Cardiac fibroblast (primary cell): ENCODE measurements at regions not wholly inside any gene's neighbourhood (a gene's known extent, or its start where the extent isn't known, plus 50 kb on each side); places are given as distances from the start of the nearest gene placed in this dataset.

Experiments
- DNase-seq, 2 donors: peaks; one replicate each; pipeline versions ENCODE4 v3.0.0 to v3.0.0-alpha.2; 2010; ENCODE audit warnings: low read depth in 2 of 2
- H3K4me3 ChIP-seq, 2 donors: replicated peaks in 1 of 2; 1 replicate in 1 of 2; 2 replicates in 1 of 2; pipeline ENCODE4 v1.5.1; 2011; ENCODE audit warnings: low read depth in 2 of 2, low read length in 2 of 2, mild to moderate bottlenecking in 2 of 2, moderate library complexity in 1 of 2
- TF ChIP-seq, protein P1 (sequence below): IDR thresholded peaks from one replicate; pipeline ENCODE4 v1.5.1; 2011; ENCODE audit warnings: low read depth, mild to moderate bottlenecking, low read length, inconsistent platforms

DNA sequence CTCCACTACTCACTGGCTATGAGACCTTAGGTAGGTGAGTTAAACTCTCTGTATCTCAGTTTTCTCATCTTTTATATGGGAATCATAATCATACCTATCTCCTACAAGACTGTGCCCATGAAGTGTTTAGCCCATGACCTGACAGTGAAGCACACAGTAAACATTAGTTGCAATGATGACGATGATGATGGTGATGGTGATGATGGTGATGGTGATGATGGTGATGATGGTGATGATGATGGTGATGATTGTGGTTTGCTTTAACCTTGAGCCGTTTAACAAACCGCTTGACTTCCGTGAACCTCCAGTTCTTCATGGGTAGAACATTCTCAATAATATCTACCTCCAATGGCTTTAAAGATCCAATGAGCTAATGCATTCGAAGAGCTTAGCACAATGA, 220.2 kb upstream of the MVB12B start:
- H3K4me3 ChIP-seq, result no peak overlapping the region
- TF ChIP-seq, protein P1, sequence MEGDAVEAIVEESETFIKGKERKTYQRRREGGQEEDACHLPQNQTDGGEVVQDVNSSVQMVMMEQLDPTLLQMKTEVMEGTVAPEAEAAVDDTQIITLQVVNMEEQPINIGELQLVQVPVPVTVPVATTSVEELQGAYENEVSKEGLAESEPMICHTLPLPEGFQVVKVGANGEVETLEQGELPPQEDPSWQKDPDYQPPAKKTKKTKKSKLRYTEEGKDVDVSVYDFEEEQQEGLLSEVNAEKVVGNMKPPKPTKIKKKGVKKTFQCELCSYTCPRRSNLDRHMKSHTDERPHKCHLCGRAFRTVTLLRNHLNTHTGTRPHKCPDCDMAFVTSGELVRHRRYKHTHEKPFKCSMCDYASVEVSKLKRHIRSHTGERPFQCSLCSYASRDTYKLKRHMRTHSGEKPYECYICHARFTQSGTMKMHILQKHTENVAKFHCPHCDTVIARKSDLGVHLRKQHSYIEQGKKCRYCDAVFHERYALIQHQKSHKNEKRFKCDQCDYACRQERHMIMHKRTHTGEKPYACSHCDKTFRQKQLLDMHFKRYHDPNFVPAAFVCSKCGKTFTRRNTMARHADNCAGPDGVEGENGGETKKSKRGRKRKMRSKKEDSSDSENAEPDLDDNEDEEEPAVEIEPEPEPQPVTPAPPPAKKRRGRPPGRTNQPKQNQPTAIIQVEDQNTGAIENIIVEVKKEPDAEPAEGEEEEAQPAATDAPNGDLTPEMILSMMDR, result no peak
- DNase-seq, result no peak

DNA sequence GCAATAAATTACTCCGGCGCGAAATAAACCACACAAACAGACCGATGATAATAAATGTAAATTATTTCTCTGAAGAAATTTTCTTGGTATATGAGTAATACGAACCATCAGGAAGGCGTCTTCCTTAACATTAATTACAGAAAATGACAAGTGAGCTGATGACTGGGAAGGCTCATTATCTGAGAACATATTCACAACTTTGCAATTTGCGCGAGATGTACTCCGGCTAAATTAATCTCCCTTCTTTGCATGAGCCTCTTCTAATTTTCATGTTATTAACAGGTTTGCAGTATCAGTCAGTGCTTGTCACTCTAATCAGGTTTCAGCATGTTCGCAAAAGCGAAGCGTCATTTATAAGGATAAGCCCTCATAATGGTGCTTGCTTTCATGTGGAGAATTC, 218.9 kb upstream of the MVB12B start:
- TF ChIP-seq, protein P1, result no peak
- DNase-seq, result no peak
- no peak overlapping the region for H3K4me3 ChIP-seq

DNA sequence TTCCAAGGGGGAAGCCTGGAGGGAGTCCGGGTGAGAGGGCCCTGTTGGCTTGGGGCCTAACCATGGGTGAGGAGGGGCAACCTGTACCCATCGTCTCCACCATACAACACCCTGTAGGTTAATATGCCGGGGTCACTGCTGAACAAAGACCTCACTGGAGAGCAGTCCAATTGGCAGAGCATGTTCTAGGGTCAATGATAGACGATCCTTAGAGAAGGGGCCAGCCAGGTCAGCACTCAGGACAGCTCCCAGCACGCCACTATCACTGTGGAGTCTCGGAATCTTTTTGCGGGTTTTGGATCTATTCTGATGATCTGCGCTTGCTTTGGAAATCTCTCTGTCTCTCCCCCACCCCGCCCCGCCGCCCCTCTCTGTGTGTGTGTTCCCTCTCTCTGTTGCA, 218.4 kb upstream of the MVB12B start:
- peak; percentile 5 to 14 for DNase-seq
- H3K4me3 ChIP-seq, result no peak overlapping the region
- TF ChIP-seq, protein P1, result no peak

DNA sequence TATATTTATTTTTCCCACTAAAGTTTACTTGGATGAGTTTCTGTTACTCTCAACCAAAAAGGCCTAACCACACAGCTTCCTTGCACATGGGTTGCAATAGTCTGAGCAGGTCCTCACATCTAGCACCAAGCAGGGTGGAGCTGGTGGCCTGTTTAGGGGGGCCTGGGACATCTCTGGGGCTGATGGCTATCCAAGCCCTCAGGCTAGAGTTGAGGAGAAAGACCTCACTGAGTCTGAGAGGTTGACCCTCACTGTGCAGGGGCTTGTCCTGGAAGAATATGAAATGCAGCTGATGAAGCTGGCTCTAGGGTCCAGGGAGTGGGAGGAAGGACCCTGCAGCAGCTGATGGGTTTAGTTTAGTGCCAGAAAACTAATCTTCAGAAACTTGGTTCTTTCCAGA, 217.1 kb upstream of the MVB12B start:
- TF ChIP-seq, protein P1, result no peak
- no peak for DNase-seq
- H3K4me3 ChIP-seq, result no peak overlapping the region

DNA sequence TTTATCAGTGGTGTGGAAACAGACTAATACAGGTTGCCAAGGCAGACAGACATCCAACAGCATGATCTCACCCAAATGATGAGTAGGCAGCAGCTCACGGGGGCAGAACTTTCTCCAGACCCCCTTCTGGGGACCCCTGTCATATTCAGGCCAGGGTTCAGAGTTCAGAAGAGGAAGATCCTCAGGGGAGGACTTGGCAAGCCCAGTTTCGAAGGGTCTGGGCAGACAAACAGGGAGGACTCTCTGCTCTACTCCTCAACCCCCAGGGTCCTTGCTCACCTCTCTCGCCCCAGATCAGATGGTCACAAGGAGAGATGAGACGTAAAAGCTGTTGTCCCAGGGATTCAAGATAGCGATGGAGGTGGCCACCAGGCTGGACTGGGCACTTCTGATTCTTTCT, 215.1 kb upstream of the MVB12B start:
- DNase-seq, result no peak
- no peak overlapping the region for H3K4me3 ChIP-seq

DNA sequence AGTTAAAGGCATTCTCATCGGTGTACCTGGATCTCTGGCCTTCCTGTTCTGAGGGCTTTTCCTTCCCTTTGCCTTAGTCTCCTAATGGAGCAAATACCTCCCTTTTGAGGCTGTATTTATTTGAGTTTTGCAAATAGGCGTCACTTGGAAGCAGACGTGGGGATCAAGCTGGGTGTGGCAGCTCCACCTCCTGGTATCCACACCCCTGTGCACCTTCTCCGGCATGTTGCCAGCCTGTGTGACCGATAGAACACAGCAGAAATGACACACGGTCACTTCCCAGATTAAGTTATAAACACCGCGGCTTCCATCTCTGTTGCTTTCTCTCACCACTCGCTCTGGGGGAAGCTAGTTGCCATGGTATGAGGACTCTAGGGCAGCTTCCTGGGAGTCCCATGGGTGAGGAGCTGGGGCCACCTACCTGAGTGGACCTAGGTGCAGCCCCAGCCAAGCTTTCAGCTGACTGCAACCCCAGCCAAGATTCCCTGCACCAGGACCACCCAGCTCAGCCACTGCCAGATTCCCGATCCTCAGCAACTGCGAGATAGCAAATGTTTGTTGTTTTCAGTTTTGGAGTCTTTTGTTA, 214.4 kb upstream of the MVB12B start:
- TF ChIP-seq, protein P1, result no peak
- no peak for DNase-seq

More for the DNA sequence above, 215.1 kb upstream of the MVB12B start:
- TF ChIP-seq, protein P1, result no peak

DNA sequence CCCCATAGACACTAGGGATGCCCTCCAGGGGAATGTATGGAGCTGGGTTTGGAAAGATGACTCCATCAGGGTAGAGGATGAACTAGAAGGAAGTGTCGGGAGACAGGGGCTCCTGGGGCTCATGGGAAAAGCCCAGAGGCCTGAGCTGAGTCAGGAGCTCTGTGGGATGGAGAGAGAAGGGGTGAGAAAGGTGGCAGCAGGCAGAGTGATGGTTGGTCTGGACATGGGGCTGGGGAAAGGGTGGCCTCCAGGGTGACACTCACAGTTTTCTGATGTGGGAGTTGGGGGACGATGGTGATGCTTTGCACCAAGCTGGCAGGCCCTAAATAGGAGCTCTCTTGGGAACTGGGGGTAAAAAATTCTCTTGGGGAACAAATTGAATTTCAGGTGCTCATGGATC, 213.5 kb upstream of the MVB12B start:
- TF ChIP-seq, protein P1, result no peak
- no peak overlapping the region for H3K4me3 ChIP-seq

More for the DNA sequence above, 214.4 kb upstream of the MVB12B start:
- no peak overlapping the region for H3K4me3 ChIP-seq

More for the DNA sequence above, 213.5 kb upstream of the MVB12B start:
- DNase-seq, result no peak
